ENCODE measurements at regions not wholly inside any gene's neighbourhood (a gene's known extent, or its start where the extent isn't known, plus 50 kb on each side); places are given as distances from the start of the nearest gene placed in this dataset.

- Mint-ChIP-seq H3K27ac (ENCODE audit: unreplicated experiment) (no peak overlapping the region), H3K4me1 (ENCODE audit: low read depth, unreplicated experiment) (no peaks in the 10 kb centered on the region), H3K9me3 (ENCODE audit: unreplicated experiment) (no peaks in the 10 kb centered on the region), H3K4me3 (ENCODE audit: unreplicated experiment) (no peak overlapping the region), H3K36me3 (ENCODE audit: unreplicated experiment) (no peaks in the 10 kb centered on the region), H3K27me3 (ENCODE audit: unreplicated experiment) (no peaks in the 10 kb centered on the region)
- TF ChIP-seq, protein P1, sequence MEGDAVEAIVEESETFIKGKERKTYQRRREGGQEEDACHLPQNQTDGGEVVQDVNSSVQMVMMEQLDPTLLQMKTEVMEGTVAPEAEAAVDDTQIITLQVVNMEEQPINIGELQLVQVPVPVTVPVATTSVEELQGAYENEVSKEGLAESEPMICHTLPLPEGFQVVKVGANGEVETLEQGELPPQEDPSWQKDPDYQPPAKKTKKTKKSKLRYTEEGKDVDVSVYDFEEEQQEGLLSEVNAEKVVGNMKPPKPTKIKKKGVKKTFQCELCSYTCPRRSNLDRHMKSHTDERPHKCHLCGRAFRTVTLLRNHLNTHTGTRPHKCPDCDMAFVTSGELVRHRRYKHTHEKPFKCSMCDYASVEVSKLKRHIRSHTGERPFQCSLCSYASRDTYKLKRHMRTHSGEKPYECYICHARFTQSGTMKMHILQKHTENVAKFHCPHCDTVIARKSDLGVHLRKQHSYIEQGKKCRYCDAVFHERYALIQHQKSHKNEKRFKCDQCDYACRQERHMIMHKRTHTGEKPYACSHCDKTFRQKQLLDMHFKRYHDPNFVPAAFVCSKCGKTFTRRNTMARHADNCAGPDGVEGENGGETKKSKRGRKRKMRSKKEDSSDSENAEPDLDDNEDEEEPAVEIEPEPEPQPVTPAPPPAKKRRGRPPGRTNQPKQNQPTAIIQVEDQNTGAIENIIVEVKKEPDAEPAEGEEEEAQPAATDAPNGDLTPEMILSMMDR (IDR thresholded peaks at IDR 0.05; ENCODE audit: partially characterized antibody, unreplicated experiment), result no peak
- no peak for DNase-seq
Measured at GRCh38 chr6:155523821-155524651, 68.4 kb upstream of the NOX3 start.

DNA sequence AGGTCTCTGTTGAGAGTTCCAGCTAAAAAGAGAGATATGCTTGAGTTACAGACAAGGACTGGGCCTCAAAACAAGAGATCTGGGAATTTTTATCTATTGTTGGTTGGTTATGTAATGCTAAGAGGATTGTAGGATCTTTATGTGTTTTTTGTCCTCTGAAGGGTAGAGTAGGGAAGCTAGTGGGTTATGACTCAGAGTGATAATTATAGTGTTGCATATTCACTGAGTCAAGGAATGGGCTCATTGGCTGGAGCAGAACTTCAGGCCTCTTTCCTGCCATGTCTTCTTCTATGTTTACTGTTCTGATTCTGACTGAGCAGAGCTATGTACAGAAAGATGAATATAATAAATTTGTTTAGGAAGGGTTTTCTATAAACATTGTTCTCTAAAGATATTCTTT lies 66.1 kb upstream of the NOX3 start:
- TF ChIP-seq, protein P1 (IDR thresholded peaks at IDR 0.05; ENCODE audit: partially characterized antibody, unreplicated experiment), result no peak
- Mint-ChIP-seq H3K4me3 (ENCODE audit: unreplicated experiment) (no peak overlapping the region), H3K4me1 (ENCODE audit: low read depth, unreplicated experiment) (no peaks in the 10 kb centered on the region), H3K27ac (ENCODE audit: unreplicated experiment) (no peak overlapping the region), H3K9me3 (ENCODE audit: unreplicated experiment) (no peaks in the 10 kb centered on the region), H3K27me3 (ENCODE audit: unreplicated experiment) (no peaks in the 10 kb centered on the region), H3K36me3 (ENCODE audit: unreplicated experiment) (no peaks in the 10 kb centered on the region)
- DNase-seq, result no peak

DNA sequence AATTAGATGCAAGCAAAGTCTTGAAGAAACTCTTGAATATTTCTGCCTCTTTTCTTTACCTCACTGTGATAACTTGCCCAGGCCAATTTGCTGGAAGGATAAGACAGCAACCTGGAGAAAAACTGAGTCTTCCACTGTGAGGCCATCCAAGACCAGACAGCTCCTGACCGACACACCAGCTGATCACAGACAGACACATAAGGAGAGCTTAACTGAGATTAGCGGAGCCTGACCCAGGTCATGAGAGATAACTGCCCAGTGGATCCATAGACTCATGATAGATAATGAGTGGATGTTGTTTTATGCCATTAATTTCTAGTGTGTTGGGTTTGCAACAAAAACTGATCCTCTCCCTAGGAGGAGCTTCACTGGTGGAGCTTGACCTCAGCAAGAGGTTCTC lies 64.4 kb upstream of the NOX3 start:
- Mint-ChIP-seq H3K9me3 (ENCODE audit: unreplicated experiment) (no peaks in the 10 kb centered on the region), H3K36me3 (ENCODE audit: unreplicated experiment) (no peaks in the 10 kb centered on the region), H3K4me3 (ENCODE audit: unreplicated experiment) (no peak overlapping the region), H3K27me3 (ENCODE audit: unreplicated experiment) (no peaks in the 10 kb centered on the region), H3K4me1 (ENCODE audit: low read depth, unreplicated experiment) (no peaks in the 10 kb centered on the region), H3K27ac (ENCODE audit: unreplicated experiment) (peak overlapping the region; percentile 53)
- no peak for DNase-seq
- TF ChIP-seq, protein P1 (IDR thresholded peaks at IDR 0.05; ENCODE audit: partially characterized antibody, unreplicated experiment), result no peak

GRCh38 chr6:155519176-155519738 lies 63.6 kb upstream of the NOX3 start:
- Mint-ChIP-seq H3K9me3 (ENCODE audit: unreplicated experiment) (no peaks in the 10 kb centered on the region), H3K4me1 (ENCODE audit: low read depth, unreplicated experiment) (no peaks in the 10 kb centered on the region), H3K36me3 (ENCODE audit: unreplicated experiment) (no peaks in the 10 kb centered on the region), H3K27me3 (ENCODE audit: unreplicated experiment) (no peaks in the 10 kb centered on the region), H3K27ac (ENCODE audit: unreplicated experiment) (no peak overlapping the region), H3K4me3 (ENCODE audit: unreplicated experiment) (no peak overlapping the region)
- no peak for DNase-seq
- TF ChIP-seq, protein P1 (IDR thresholded peaks at IDR 0.05; ENCODE audit: partially characterized antibody, unreplicated experiment), result no peak

DNA sequence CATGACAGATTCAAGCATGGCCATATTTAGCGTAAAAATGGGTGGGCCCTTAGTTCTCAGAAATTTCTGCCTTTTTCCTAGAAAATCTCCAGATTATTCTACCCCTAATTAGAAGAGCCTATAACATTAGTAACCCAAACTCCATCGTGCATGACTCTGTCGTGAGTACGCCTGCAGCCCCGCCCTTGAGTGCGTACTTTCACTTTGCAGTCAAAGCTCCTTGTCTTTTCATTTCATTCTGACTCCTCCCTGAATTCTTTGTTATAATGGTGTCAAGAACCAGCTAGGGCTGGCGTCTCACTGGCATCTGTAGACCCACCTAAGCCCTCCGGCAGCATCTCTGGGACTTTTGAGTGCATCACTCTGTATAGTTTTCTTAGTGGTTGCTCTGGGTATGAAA lies 61.7 kb upstream of the NOX3 start:
- Mint-ChIP-seq H3K27me3 (ENCODE audit: unreplicated experiment) (no peaks in the 10 kb centered on the region), H3K4me1 (ENCODE audit: low read depth, unreplicated experiment) (no peaks in the 10 kb centered on the region), H3K4me3 (ENCODE audit: unreplicated experiment) (no peak overlapping the region), H3K27ac (ENCODE audit: unreplicated experiment) (no peak overlapping the region), H3K36me3 (ENCODE audit: unreplicated experiment) (no peaks in the 10 kb centered on the region), H3K9me3 (ENCODE audit: unreplicated experiment) (no peaks in the 10 kb centered on the region)
- DNase-seq, result no peak
- TF ChIP-seq, protein P1 (IDR thresholded peaks at IDR 0.05; ENCODE audit: partially characterized antibody, unreplicated experiment), result no peak
